WI38 (cell line): ENCODE measurements at regions not wholly inside any gene's neighbourhood (a gene's known extent, or its start where the extent isn't known, plus 50 kb on each side); places are given as distances from the start of the nearest gene placed in this dataset.

Experiments
- H3K4me3 ChIP-seq: 2 replicates; pipeline ENCODE4 v1.5.1; 2011; ENCODE audit warnings: low read depth, mild to moderate bottlenecking, control low read depth, low read length
- CTCF ChIP-seq: IDR thresholded peaks from 2 replicates; pipeline ENCODE4 v1.5.1; 2012; ENCODE audit warnings: low read depth, mild to moderate bottlenecking, control low read depth, low read length

- no peak overlapping the region for H3K4me3 ChIP-seq
- no peak for TF ChIP-seq CTCF
Measured at GRCh38 chr6:120164531-120164930, 815.0 kb upstream of the MAN1A1 start.

- H3K4me3 ChIP-seq, result no peak overlapping the region
- no peak for TF ChIP-seq CTCF
Measured at GRCh38 chr6:120157873-120158272, 808.3 kb upstream of the MAN1A1 start.

- TF ChIP-seq CTCF, result no peak
- H3K4me3 ChIP-seq, result no peak overlapping the region
Measured at GRCh38 chr6:120147071-120147871, 797.7 kb upstream of the MAN1A1 start.

GRCh38 chr6:120141601-120142000 is 792.0 kb upstream of the MAN1A1 start:
- no peak for TF ChIP-seq CTCF
- no peak overlapping the region for H3K4me3 ChIP-seq

DNA sequence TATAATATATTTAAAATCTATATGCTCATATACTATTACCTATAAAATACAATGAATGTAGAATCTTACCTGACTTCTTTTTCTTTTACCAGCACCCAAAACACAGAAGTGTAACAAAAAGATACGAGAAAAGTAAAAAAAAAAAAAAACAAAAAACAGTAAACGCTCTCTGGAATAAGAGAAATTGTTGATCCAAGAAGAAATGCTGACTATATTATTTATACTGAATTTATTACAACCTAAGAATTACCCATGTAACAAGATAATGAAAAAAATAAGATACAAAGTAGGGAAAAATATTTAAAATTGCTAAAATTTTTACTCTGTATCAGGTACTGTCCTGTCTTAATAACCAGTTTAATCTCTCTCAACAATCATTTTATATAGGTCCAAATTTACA is 787.9 kb upstream of the MAN1A1 start:
- no peak for TF ChIP-seq CTCF
- H3K4me3 ChIP-seq, result no peak overlapping the region

DNA sequence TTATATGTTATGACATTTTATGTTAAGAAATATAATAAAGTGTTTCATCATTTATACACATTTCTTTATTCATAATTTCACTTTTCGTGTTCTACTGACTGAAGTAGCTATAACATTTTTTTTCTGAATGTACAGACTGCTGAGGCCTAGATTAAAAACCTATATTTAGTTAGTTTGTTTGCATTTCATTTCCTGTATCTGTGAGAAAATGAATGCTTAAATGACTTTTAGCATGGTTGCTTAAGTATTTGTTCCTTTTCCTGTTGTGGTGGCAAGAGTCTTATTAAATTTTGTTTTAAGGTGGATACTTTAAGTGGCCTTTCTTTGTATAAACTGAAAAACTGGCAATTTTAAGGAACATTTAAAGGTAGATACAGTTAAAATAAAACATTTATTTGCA is 779.7 kb upstream of the MAN1A1 start:
- no peak overlapping the region for H3K4me3 ChIP-seq
- TF ChIP-seq CTCF, result no peak

- H3K4me3 ChIP-seq, result no peak overlapping the region
Measured at GRCh38 chr6:120122401-120122800, 772.8 kb upstream of the MAN1A1 start.

More at GRCh38 chr6:120122401-120122800, 772.8 kb upstream of the MAN1A1 start:
- no peak for TF ChIP-seq CTCF
